HEK293T (cell line): ENCODE measurements at regions not wholly inside any gene's neighbourhood (a gene's known extent, or its start where the extent isn't known, plus 50 kb on each side); places are given as distances from the start of the nearest gene placed in this dataset.

ENCODE experiments used
- CTCF ChIA-PET: fragments of 350-600 bp; formaldehyde crosslinking; extraction: SDS; loops from one replicate; lab custom pipeline; 2021; ENCODE audit warnings: antibody characterized with exemption, inconsistent platforms; lab: Yijun Ruan, JAX
- POLR2A ChIA-PET: fragments of 350-600 bp; formaldehyde crosslinking; extraction: SDS; loops from one replicate; lab custom pipeline; 2020; ENCODE audit warnings: antibody characterized with exemption, inconsistent platforms; lab: Yijun Ruan, JAX
- DNase-seq: peaks from one replicate; pipeline ENCODE4 v3.0.0; 2012; ENCODE audit warnings: mixed read lengths; ENCODE audit errors: extremely low spot score
- ARNT ChIP-seq: fragments of 450-650 bp; IDR thresholded peaks from 2 replicates; pipeline ENCODE4 v1.6.1; 2017; ENCODE audit warnings: mild to moderate bottlenecking
- BHLHE40 ChIP-seq: fragments of 450-650 bp; IDR thresholded peaks from 2 replicates; pipeline ENCODE4 v1.6.1; 2016; ENCODE audit warnings: mild to moderate bottlenecking, moderate library complexity, borderline replicate concordance
- CTBP1 ChIP-seq: fragments of 450-650 bp; IDR thresholded peaks from 2 replicates; pipeline ENCODE4 v1.6.1; 2016; ENCODE audit warnings: borderline replicate concordance
- ELF4 ChIP-seq: fragments of 450-650 bp; IDR thresholded peaks from 2 replicates; pipeline ENCODE4 v1.6.1; 2017; ENCODE audit warnings: antibody characterized with exemption
- FOXA1 ChIP-seq: fragments of 450-650 bp; IDR thresholded peaks from 2 replicates; pipeline ENCODE4 v1.6.1; 2016; ENCODE audit warnings: mild to moderate bottlenecking
- FOXK2 ChIP-seq: fragments of 450-650 bp; IDR thresholded peaks from 2 replicates; pipeline ENCODE4 v1.6.1; 2016; ENCODE audit warnings: mild to moderate bottlenecking
- FOXM1 ChIP-seq: fragments of 450-650 bp; IDR thresholded peaks from 2 replicates; pipeline ENCODE4 v1.6.1; 2017; ENCODE audit warnings: mild to moderate bottlenecking, borderline replicate concordance
- HDGF ChIP-seq: fragments of 450-650 bp; IDR thresholded peaks from 2 replicates; pipeline ENCODE4 v1.6.1; 2017; ENCODE audit warnings: antibody characterized with exemption, borderline replicate concordance
- L3MBTL2 ChIP-seq: fragments of 450-650 bp; conservative IDR thresholded peaks from 2 replicates; pipeline ENCODE4 v1.6.1; 2016; ENCODE audit warnings: mild to moderate bottlenecking
- LEF1 ChIP-seq: fragments of 450-650 bp; IDR thresholded peaks from 2 replicates; pipeline ENCODE4 v1.6.1; 2017; ENCODE audit warnings: mild to moderate bottlenecking, borderline replicate concordance
- NFRKB ChIP-seq: fragments of 450-650 bp; IDR thresholded peaks from 2 replicates; pipeline ENCODE4 v1.6.1; 2016; ENCODE audit warnings: mild to moderate bottlenecking, moderate library complexity
- SP1 ChIP-seq: fragments of 450-650 bp; IDR thresholded peaks from 2 replicates; pipeline ENCODE4 v1.6.1; 2017
- SUZ12 ChIP-seq: fragments of 450-650 bp; IDR thresholded peaks from 2 replicates; pipeline ENCODE4 v1.6.1; 2016; ENCODE audit warnings: mild to moderate bottlenecking
- TARDBP ChIP-seq: fragments of 450-650 bp; IDR thresholded peaks from 2 replicates; pipeline ENCODE4 v1.6.1; 2016
- ZNF384 ChIP-seq: fragments of 450-650 bp; IDR thresholded peaks from 2 replicates; pipeline ENCODE4 v1.6.1; 2016
- TF ChIP-seq, protein P1 (sequence below): fragments of 450-650 bp; IDR thresholded peaks from 2 replicates; pipeline ENCODE4 v1.6.1; 2016

DNA sequence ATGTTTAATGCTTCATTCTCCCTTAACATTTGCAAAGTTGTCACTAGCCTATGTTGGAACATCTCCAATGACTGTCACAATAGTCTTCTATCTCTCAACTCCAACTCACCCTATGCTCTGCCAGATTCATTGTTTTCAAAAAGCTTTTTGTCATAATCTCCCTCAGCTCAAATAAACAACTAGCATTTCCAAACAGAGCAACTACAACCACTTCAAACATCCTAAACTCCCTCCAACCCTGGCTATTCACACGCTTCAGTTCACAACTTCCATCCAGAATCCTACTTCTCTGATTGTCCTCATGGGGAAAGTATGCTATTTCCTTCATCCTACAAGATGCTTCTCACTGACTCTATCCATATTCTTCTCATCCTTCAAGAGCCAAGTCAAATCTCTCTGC, 139.2 kb upstream of the VRK2 start:
- TF ChIP-seq SP1 = no peak
- TF ChIP-seq FOXA1 = no peak
- POLR2A ChIA-PET = no interaction called here
- CTCF ChIA-PET = no interaction called here

DNA sequence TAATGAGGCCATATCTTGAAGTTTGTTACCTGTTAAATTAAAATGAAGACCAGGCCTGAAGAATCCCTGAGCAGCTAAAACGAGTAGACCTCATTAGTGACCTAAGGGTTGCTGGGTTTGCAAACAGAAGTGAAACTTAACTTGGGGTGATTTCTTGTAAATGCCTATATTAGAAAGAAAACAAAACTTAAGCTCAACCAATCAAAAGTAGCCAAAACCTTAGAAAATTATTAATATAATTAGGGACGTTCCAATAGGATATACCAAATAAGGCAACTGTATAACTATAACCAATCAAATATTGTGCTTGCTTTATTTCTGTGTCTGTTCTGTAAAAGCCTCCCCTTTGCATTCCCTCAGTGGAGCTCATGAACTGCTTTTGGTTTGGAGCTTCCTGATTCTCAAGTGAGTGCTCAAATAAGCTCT, 137.9 kb upstream of the VRK2 start:
- no peak for DNase-seq
- ChIA-PET POLR2A (no interaction called here), CTCF (interaction anchor here (0.6 kb wide), 1 partner anchor 207 kb away, joined by 3 read pairs; no protein-coding TSS in a partner anchor)
- TF ChIP-seq CTBP1 = no peak
- no peak for TF ChIP-seq L3MBTL2
- TF ChIP-seq FOXA1 = no peak
- TF ChIP-seq HDGF = no peak
- no peak for TF ChIP-seq ELF4
- TF ChIP-seq LEF1 = no peak
- TF ChIP-seq SUZ12 = no peak
- TF ChIP-seq BHLHE40 = no peak
- TF ChIP-seq ZNF384 = no peak
- TF ChIP-seq SP1 = no peak
- no peak for TF ChIP-seq FOXK2

More for the DNA sequence above, 139.2 kb upstream of the VRK2 start:
- DNase-seq = no peak

DNA sequence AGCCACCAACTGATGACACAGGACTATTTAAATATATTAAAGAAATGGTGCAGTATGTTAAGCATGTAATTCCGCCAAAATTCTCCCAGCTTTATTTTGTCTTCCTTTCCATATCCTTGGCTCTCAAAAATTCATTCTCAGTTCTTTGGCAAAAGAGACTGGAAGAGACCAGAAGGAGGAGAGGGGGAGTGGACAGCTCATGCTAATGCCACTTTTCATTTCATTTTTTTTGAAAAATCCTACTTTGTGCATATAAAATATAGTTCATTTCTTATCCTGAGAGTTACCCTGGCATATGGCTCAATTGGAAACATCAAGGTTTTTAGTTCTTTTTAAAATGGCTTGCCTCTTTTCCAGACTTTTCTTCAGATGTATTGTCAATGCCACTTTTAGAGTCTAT, 128.5 kb upstream of the VRK2 start:
- DNase-seq = no peak
- ChIA-PET POLR2A (no interaction called here), CTCF (no interaction called here)

DNA sequence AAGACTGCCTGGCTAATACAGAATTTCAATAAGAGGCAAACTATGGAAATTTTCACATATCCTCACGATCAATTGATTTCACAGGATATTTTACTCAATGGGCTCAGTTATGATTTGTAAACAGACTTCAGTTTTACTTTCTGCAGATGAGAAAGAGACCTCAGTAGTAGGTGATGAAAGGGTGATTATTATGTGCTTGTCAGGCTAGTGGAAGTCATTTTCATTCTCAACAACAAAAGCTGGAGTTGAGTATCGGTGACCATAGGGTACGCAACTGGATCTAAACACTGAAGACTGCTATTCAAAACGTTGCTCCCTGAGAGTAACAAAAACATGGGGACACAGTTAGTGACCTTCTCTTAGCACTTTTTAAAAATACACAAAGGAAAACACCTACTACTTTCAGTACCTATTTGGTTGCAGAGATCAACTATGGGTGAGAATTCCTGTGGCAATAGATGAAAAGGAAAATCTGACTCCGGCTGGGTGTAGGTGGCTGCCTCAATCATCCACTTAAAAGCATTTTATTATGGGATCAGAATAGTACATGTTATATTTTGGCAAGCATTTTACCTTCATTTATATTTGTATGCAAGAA, 126.2 kb upstream of the VRK2 start:
- no peak for TF ChIP-seq ELF4
- no peak for TF ChIP-seq HDGF
- no peak for TF ChIP-seq SUZ12
- TF ChIP-seq LEF1 = no peak
- no peak for TF ChIP-seq ZNF384
- TF ChIP-seq SP1 = no peak
- no peak for TF ChIP-seq CTBP1
- no peak for TF ChIP-seq FOXK2
- TF ChIP-seq FOXM1 = no peak
- no peak for TF ChIP-seq NFRKB
- TF ChIP-seq L3MBTL2 = no peak
- TF ChIP-seq TARDBP = no peak
- no peak for TF ChIP-seq FOXA1
- CTCF ChIA-PET = no interaction called here
- POLR2A ChIA-PET = no interaction called here
- DNase-seq = no peak

More for the DNA sequence above, 128.5 kb upstream of the VRK2 start:
- TF ChIP-seq HDGF (no peak), ZNF384 (no peak), FOXM1 (no peak), ARNT (no peak), L3MBTL2 (no peak), SUZ12 (no peak), FOXK2 (no peak), TARDBP (no peak), BHLHE40 (no peak), SP1 (no peak)
- TF ChIP-seq, protein P1, sequence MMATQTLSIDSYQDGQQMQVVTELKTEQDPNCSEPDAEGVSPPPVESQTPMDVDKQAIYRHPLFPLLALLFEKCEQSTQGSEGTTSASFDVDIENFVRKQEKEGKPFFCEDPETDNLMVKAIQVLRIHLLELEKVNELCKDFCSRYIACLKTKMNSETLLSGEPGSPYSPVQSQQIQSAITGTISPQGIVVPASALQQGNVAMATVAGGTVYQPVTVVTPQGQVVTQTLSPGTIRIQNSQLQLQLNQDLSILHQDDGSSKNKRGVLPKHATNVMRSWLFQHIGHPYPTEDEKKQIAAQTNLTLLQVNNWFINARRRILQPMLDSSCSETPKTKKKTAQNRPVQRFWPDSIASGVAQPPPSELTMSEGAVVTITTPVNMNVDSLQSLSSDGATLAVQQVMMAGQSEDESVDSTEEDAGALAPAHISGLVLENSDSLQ = no peak

DNA sequence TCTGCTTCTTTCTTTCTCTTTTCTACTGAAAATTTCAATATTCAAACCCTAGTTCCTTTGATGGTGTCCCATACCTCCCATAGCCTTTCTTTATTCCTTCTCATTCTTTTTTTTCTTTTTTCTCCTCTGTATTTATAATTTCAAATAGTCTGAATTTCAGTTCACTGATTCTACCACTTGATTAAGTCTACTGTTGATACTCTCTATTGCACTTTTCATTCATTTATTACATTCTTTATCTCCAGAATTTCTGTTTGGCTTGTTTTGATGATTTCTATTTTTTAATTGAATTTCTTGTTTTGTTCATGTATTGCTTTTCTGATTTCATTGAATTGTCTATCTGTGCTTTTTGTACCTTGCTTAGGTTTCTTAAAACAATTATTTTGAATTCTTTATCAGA, 111.9 kb upstream of the VRK2 start:
- POLR2A ChIA-PET = no interaction called here
- CTCF ChIA-PET = no interaction called here
- no peak for TF ChIP-seq L3MBTL2
- no peak for TF ChIP-seq ELF4
- TF ChIP-seq ZNF384 = no peak
- no peak for TF ChIP-seq SP1
- TF ChIP-seq HDGF = no peak
- TF ChIP-seq FOXK2 = no peak
- TF ChIP-seq BHLHE40 = no peak
- no peak for TF ChIP-seq FOXA1
- TF ChIP-seq LEF1 = no peak
- TF ChIP-seq SUZ12 = no peak
- no peak for TF ChIP-seq ARNT
- no peak for TF ChIP-seq FOXM1
- no peak for TF ChIP-seq TARDBP
- TF ChIP-seq CTBP1 = no peak
- no peak for TF ChIP-seq NFRKB
- TF ChIP-seq, protein P1 = no peak
- DNase-seq = no peak

DNA sequence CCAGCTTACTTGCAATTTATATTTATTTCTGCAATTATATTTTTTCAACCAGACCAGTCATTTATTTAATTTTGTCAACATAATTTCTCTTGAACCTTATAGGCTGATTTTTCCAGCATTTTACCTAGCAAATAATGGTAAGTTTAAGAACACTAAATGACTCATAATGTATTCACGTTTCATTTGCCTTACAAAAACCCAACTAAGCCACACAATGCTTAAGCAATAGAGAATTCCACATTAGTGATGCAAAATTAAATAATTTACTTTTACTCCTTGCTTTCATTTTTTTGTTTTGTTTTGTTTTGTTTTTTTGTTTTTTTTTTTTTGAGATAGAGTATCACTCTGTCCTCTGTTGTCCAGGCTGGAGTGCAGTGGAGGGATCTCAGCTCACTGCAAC, 110.4 kb upstream of the VRK2 start:
- CTCF ChIA-PET = no interaction called here
- DNase-seq = no peak
- POLR2A ChIA-PET = no interaction called here
- TF ChIP-seq SUZ12 = no peak
- TF ChIP-seq ARNT = no peak
- TF ChIP-seq ZNF384 = no peak
- TF ChIP-seq SP1 = no peak
- no peak for TF ChIP-seq FOXM1
- no peak for TF ChIP-seq CTBP1
- TF ChIP-seq, protein P1 = no peak
- TF ChIP-seq ELF4 = no peak
- no peak for TF ChIP-seq BHLHE40
- TF ChIP-seq LEF1 = no peak
- TF ChIP-seq FOXK2 = no peak
- TF ChIP-seq NFRKB = no peak
- no peak for TF ChIP-seq FOXA1
- no peak for TF ChIP-seq HDGF
- TF ChIP-seq TARDBP = no peak
